Endothelial cell (in vitro differentiated cells): ENCODE measurements at regions not wholly inside any gene's neighbourhood (a gene's known extent, or its start where the extent isn't known, plus 50 kb on each side); places are given as distances from the start of the nearest gene placed in this dataset.

ENCODE experiments used
- DNase-seq: peaks from one replicate; pipeline ENCODE4 v3.0.0; 2021; ENCODE audit warnings: low spot score
- H3K27ac Mint-ChIP-seq: one replicate; pipeline ENCODE4 v1.8.0; 2021; ENCODE audit warnings: mixed read lengths, inconsistent platforms; ENCODE audit not compliant: unreplicated experiment
- H3K27me3 Mint-ChIP-seq: one replicate; pipeline ENCODE4 v1.8.0; 2021; ENCODE audit warnings: mild to moderate bottlenecking, moderate library complexity, mixed read lengths, inconsistent platforms; ENCODE audit not compliant: unreplicated experiment
- H3K36me3 Mint-ChIP-seq: one replicate; pipeline ENCODE4 v1.8.0; 2021; ENCODE audit warnings: mild to moderate bottlenecking, low read depth, mixed read lengths, inconsistent platforms; ENCODE audit not compliant: unreplicated experiment
- H3K4me1 Mint-ChIP-seq: one replicate; pipeline ENCODE4 v1.8.0; 2021; ENCODE audit warnings: mild to moderate bottlenecking, mixed read lengths, inconsistent platforms; ENCODE audit not compliant: unreplicated experiment
- H3K4me3 Mint-ChIP-seq: one replicate; pipeline ENCODE4 v1.8.0; 2021; ENCODE audit warnings: mild to moderate bottlenecking, mixed read lengths, inconsistent platforms; ENCODE audit not compliant: unreplicated experiment
- H3K9me3 Mint-ChIP-seq: one replicate; pipeline ENCODE4 v1.8.0; 2021; ENCODE audit warnings: mixed read lengths, inconsistent platforms; ENCODE audit not compliant: unreplicated experiment
- TF ChIP-seq, protein P1 (sequence below): fragments of 200-600 bp; sonication (generic); IDR thresholded peaks from one replicate; pipeline ENCODE4 v1.5.0; 2021; ENCODE audit warnings: antibody characterized with exemption; ENCODE audit not compliant: unreplicated experiment

DNA sequence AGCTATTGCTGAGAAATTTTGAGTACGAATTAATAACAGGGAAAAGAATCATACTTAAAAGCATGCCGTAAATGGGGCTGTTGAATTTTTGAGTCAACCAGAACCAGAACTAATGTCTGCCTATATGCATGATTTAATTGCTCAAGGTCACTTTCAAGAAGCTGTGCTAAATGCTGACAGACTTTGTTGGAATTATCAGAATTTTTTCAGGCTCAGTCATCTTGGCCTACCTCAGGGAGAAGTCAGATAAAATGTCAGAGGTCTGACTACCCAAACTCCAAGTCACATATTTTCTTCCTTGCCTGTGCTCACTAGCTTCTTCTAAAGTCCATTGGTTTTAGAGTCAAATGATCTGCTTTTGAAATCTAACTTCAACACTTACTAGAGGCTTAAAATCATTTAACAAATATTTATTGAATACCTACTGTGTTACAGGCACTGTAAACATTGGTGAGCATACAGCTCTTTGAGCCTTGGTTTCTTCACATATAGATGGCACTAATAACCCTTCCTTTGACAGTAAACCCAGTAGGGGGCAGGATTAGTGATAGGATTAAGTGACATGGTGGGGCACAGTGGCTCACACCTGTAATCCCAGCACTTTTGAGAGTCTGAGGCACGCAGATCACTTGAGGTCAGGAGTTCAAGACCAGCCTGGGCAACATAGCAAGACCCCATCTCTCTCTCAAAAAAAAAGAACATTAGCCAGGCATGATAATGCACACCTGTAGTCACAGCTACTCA is 121.2 kb upstream of the SLC44A3 start:
- H3K4me1 Mint-ChIP-seq: peaks cover 8% of the 10 kb centered on the region
- no peak overlapping the region for H3K27ac Mint-ChIP-seq
- H3K9me3 Mint-ChIP-seq: no peaks in the 10 kb centered on the region
- H3K4me3 Mint-ChIP-seq: no peak overlapping the region
- TF ChIP-seq, protein P1, sequence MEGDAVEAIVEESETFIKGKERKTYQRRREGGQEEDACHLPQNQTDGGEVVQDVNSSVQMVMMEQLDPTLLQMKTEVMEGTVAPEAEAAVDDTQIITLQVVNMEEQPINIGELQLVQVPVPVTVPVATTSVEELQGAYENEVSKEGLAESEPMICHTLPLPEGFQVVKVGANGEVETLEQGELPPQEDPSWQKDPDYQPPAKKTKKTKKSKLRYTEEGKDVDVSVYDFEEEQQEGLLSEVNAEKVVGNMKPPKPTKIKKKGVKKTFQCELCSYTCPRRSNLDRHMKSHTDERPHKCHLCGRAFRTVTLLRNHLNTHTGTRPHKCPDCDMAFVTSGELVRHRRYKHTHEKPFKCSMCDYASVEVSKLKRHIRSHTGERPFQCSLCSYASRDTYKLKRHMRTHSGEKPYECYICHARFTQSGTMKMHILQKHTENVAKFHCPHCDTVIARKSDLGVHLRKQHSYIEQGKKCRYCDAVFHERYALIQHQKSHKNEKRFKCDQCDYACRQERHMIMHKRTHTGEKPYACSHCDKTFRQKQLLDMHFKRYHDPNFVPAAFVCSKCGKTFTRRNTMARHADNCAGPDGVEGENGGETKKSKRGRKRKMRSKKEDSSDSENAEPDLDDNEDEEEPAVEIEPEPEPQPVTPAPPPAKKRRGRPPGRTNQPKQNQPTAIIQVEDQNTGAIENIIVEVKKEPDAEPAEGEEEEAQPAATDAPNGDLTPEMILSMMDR: no peak
- no peak for DNase-seq
- H3K36me3 Mint-ChIP-seq: no peaks in the 10 kb centered on the region
- H3K27me3 Mint-ChIP-seq: no peaks in the 10 kb centered on the region

DNA sequence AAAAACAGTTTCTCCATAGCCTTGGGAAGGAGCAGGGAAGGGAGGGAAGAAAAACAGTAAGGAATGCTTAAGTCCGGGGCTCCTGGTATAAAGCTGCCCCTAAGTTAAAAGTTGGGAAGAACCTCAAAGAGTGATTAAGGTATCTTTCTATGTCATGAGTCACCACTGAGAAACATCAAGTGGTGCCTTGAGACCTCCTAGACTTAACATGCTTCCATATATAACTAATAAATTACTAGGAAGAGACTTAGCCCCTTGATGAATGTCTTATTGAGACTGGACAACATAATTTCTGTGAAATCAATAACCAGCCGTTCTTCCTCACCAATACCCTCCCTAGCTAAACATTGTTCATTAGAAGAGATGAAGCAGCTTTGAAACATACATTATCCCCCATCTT is 121.8 kb upstream of the SLC44A3 start:
- TF ChIP-seq, protein P1: no peak
- Mint-ChIP-seq H3K27me3 (no peaks in the 10 kb centered on the region), H3K36me3 (no peaks in the 10 kb centered on the region), H3K9me3 (no peaks in the 10 kb centered on the region), H3K27ac (no peak overlapping the region), H3K4me1 (peaks cover 8% of the 10 kb centered on the region), H3K4me3 (no peak overlapping the region)
- DNase-seq: no peak

DNA sequence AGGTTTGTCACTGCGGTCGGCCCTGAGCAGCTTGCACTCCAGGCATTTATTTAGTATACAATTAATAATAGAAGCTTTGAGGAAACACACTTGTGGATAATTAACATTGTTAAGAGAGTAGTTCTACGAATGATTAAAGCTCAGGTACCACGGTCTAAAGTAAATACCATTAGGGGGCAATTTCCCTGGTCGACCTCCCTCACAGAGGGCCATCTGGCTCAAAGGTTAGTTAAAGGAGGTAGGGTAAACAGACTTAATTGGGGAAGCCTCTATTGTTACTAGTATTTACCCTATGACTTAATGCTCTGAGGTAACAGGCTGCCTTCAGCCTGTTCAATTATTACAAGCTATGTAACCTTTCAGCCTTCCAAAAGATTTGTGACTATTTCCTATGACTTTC is 122.3 kb upstream of the SLC44A3 start:
- no peak overlapping the region for H3K4me3 Mint-ChIP-seq

DNA sequence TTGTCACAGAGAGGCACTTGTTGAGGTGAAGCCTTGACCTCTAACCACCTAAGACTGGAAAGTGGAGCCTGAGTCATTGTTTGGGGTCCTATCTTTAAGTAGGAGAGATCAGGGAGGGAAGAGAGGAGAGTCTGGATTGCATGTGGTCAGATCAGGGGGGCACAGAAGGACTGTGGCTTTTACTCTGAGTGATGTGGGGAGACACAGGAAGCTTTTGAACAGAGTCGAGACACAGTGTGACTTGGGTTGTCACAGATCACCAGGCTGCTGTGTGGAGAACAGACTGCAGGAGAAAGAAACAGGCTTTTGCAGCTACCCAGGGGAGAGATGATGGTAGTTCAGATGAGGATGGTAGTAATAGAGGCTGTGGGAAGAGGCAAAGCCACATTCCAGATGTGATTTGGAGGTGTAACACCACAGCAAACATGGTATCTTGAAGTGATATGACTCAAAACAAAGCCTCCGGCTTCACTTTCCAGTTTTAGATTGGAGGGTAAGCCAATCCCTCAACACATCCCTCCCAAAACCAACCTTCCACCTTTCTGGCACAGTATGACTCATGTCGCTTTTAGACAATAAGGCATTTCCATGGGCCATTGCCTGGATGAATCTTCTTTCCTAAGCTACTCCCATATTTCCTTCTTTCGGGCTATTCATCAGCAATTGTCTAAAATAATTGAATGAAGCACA is 125.8 kb upstream of the SLC44A3 start:
- TF ChIP-seq, protein P1: no peak
- Mint-ChIP-seq H3K36me3 (no peaks in the 10 kb centered on the region), H3K27ac (no peak overlapping the region), H3K9me3 (no peaks in the 10 kb centered on the region), H3K4me3 (no peak overlapping the region), H3K27me3 (peaks cover 2% of the 10 kb centered on the region), H3K4me1 (no peaks in the 10 kb centered on the region)
- DNase-seq: no peak

More for the DNA sequence above, 122.3 kb upstream of the SLC44A3 start:
- no peak overlapping the region for H3K27ac Mint-ChIP-seq
- no peaks in the 10 kb centered on the region for H3K9me3 Mint-ChIP-seq
- H3K27me3 Mint-ChIP-seq: no peaks in the 10 kb centered on the region
- TF ChIP-seq, protein P1: no peak
- H3K4me1 Mint-ChIP-seq: peaks cover 8% of the 10 kb centered on the region
- no peaks in the 10 kb centered on the region for H3K36me3 Mint-ChIP-seq
- no peak for DNase-seq

DNA sequence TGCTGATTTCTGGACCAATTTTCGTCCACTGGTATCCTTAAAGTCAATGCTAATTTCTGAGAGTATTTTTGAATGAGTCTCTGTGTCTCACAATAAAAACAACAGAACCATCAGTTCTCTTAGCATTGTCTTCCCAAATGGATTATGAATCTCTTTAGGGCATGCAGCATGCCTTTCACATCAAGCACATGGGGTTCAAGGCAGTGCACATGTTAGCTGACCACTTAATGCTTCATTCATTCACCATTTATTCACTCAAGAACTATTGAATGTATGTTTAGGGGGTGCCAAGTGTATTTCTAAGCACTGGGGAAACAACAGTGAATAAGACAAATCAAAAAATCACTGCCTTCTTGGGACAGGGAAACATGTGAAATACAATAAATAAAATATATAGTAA is 126.7 kb upstream of the SLC44A3 start:
- DNase-seq: no peak
- TF ChIP-seq, protein P1: no peak
- peaks cover 2% of the 10 kb centered on the region for H3K27me3 Mint-ChIP-seq
- H3K9me3 Mint-ChIP-seq: no peaks in the 10 kb centered on the region
- no peak overlapping the region for H3K4me3 Mint-ChIP-seq
- H3K4me1 Mint-ChIP-seq: peaks cover 1% of the 10 kb centered on the region
- no peaks in the 10 kb centered on the region for H3K36me3 Mint-ChIP-seq
- H3K27ac Mint-ChIP-seq: no peak overlapping the region
